ENCODE measurements at regions not wholly inside any gene's neighbourhood (a gene's known extent, or its start where the extent isn't known, plus 50 kb on each side); places are given as distances from the start of the nearest gene placed in this dataset.
"Not testable (repeated sequence)": the region's sequence is repeated elsewhere in the genome, so short reads cannot be mapped to it uniquely, and the experiment has no call there.

- no peak overlapping the region for H3K4me3 ChIP-seq (ENCODE audit: control extremely low read depth in 1 of 5, extremely low read depth in 1 of 5, insufficient read depth in 1 of 5, low read depth in 2 of 5, low read length in 4 of 5)
- H3K27me3 ChIP-seq (replicated peaks in 1 of 4; ENCODE audit: control extremely low read depth in 1 of 4, control insufficient read depth in 3 of 4, insufficient read depth in 4 of 4, low read length in 3 of 4) = no peaks in the 10 kb centered on the region
- 100% methylated on average over 1 of the region's 5 CpGs for WGBS (ENCODE audit: insufficient coverage)
- H3K79me2 ChIP-seq (ENCODE audit: control insufficient read depth, insufficient read depth, low read length) = no peaks in the 10 kb centered on the region
- no peak overlapping the region for H3K27ac ChIP-seq (ENCODE audit: low read length in 2 of 2)
- H2AFZ ChIP-seq (ENCODE audit: insufficient read depth, low read depth, low read length, poor library complexity, severe bottlenecking) = no peak overlapping the region
- no peaks in the 10 kb centered on the region for H4K20me1 ChIP-seq (ENCODE audit: control insufficient read depth, insufficient read depth, low read length, poor library complexity, severe bottlenecking)
- ChIA-PET POLR2A (no interaction called here), CTCF (no interaction called here)
- no peak overlapping the region for H3K4me2 ChIP-seq (replicated peaks; ENCODE audit: low read depth, low read length, poor library complexity, severe bottlenecking)
- intact Hi-C loops (cut with micrococcal nuclease) = no loop called here
- H3K4me1 ChIP-seq (ENCODE audit: control insufficient read depth in 2 of 2, insufficient read depth in 2 of 2, low read length in 2 of 2) = no peaks in the 10 kb centered on the region
- no peak overlapping the region for H3K9ac ChIP-seq (ENCODE audit: low read length)
- TF ChIP-seq CTCF (IDR thresholded peaks at IDR 0.05) = no peak
- ATAC-seq (ENCODE audit: low read depth) (no peak), DNase-seq (no peak)
- peaks cover 0 to 4% (median 0%) of the 10 kb centered on the region in 3 donors for H3K9me3 ChIP-seq (ENCODE audit: control extremely low read depth in 1 of 3, control insufficient read depth in 2 of 3, insufficient read depth in 1 of 3, low read length in 2 of 3)
- no peak overlapping the region for H3K27ac Mint-ChIP-seq
- no peaks in the 10 kb centered on the region for H3K9me3 Mint-ChIP-seq (ENCODE audit: insufficient read depth)
- H3K27me3 Mint-ChIP-seq = no peaks in the 10 kb centered on the region
- no peaks in the 10 kb centered on the region for H3K36me3 ChIP-seq (replicated peaks in 1 of 2; ENCODE audit: control extremely low read depth in 1 of 2, control insufficient read depth in 1 of 2, extremely low read depth in 1 of 2, insufficient read depth in 2 of 2, low read length in 1 of 2)
- no peaks in the 10 kb centered on the region for H3K4me1 Mint-ChIP-seq
- H3K4me3 Mint-ChIP-seq = no peak overlapping the region
These were observed 505.2 kb upstream of the SYNCRIP start for GRCh38 chr6:86147859-86148258.

GRCh38 chr6:86147311-86147710 lies 504.6 kb upstream of the SYNCRIP start:
- DNase-seq (no peak), ATAC-seq (ENCODE audit: low read depth) (no peak)
- Histone ChIP-seq H2AFZ (ENCODE audit: insufficient read depth, low read depth, low read length, poor library complexity, severe bottlenecking) (no peak overlapping the region), H3K4me2 (replicated peaks; ENCODE audit: low read depth, low read length, poor library complexity, severe bottlenecking) (no peak overlapping the region), H3K79me2 (ENCODE audit: control insufficient read depth, insufficient read depth, low read length) (no peaks in the 10 kb centered on the region), H3K27ac (ENCODE audit: low read length in 2 of 2) (no peak overlapping the region), H3K4me1 (ENCODE audit: control insufficient read depth in 2 of 2, insufficient read depth in 2 of 2, low read length in 2 of 2) (no peaks in the 10 kb centered on the region), H3K9ac (ENCODE audit: low read length) (no peak overlapping the region), H3K27me3 (replicated peaks in 1 of 4; ENCODE audit: control extremely low read depth in 1 of 4, control insufficient read depth in 3 of 4, insufficient read depth in 4 of 4, low read length in 3 of 4) (no peaks in the 10 kb centered on the region), H3K4me3 (ENCODE audit: control extremely low read depth in 1 of 5, extremely low read depth in 1 of 5, insufficient read depth in 1 of 5, low read depth in 2 of 5, low read length in 4 of 5) (no peak overlapping the region), H3K36me3 (replicated peaks in 1 of 2; ENCODE audit: control extremely low read depth in 1 of 2, control insufficient read depth in 1 of 2, extremely low read depth in 1 of 2, insufficient read depth in 2 of 2, low read length in 1 of 2) (no peaks in the 10 kb centered on the region), H4K20me1 (ENCODE audit: control insufficient read depth, insufficient read depth, low read length, poor library complexity, severe bottlenecking) (no peaks in the 10 kb centered on the region), H3K9me3 (ENCODE audit: control extremely low read depth in 1 of 3, control insufficient read depth in 2 of 3, insufficient read depth in 1 of 3, low read length in 2 of 3) (peaks cover 0 to 4% (median 0%) of the 10 kb centered on the region in 3 donors)
- WGBS (ENCODE audit: insufficient coverage) = 80% methylated on average over 1 of the region's 3 CpGs
- H3K9me3 Mint-ChIP-seq (ENCODE audit: insufficient read depth) = peaks cover 2% of the 10 kb centered on the region
- H3K4me3 Mint-ChIP-seq = no peak overlapping the region
- intact Hi-C loops (cut with micrococcal nuclease) = no loop called here
- TF ChIP-seq EZH2 (IDR thresholded peaks at IDR 0.05; ENCODE audit: borderline replicate concordance, insufficient read depth, low read depth, low read length, poor library complexity, severe bottlenecking) = no peak
- no peak overlapping the region for H3K27ac Mint-ChIP-seq
- no peaks in the 10 kb centered on the region for H3K27me3 Mint-ChIP-seq
- POLR2A ChIA-PET = no interaction called here
- CTCF ChIA-PET = no interaction called here
- no peaks in the 10 kb centered on the region for H3K4me1 Mint-ChIP-seq

GRCh38 chr6:86146751-86147150 lies 504.1 kb upstream of the SYNCRIP start:
- H3K36me3 ChIP-seq (replicated peaks in 1 of 2; ENCODE audit: control extremely low read depth in 1 of 2, control insufficient read depth in 1 of 2, extremely low read depth in 1 of 2, insufficient read depth in 2 of 2, low read length in 1 of 2); H3K27me3 Mint-ChIP-seq; H3K4me2 ChIP-seq (replicated peaks; ENCODE audit: low read depth, low read length, poor library complexity, severe bottlenecking); H3K27me3 ChIP-seq (replicated peaks in 1 of 4; ENCODE audit: control extremely low read depth in 1 of 4, control insufficient read depth in 3 of 4, insufficient read depth in 4 of 4, low read length in 3 of 4); H3K4me1 ChIP-seq (ENCODE audit: control insufficient read depth in 2 of 2, insufficient read depth in 2 of 2, low read length in 2 of 2); H4K20me1 ChIP-seq (ENCODE audit: control insufficient read depth, insufficient read depth, low read length, poor library complexity, severe bottlenecking); H3K9me3 Mint-ChIP-seq (ENCODE audit: insufficient read depth); DNase-seq; H3K27ac Mint-ChIP-seq; H3K9me3 ChIP-seq (ENCODE audit: control extremely low read depth in 1 of 3, control insufficient read depth in 2 of 3, insufficient read depth in 1 of 3, low read length in 2 of 3); CTCF ChIA-PET; ATAC-seq (ENCODE audit: low read depth); POLR2A ChIA-PET; H3K4me1 Mint-ChIP-seq; intact Hi-C loops (cut with micrococcal nuclease); H3K79me2 ChIP-seq (ENCODE audit: control insufficient read depth, insufficient read depth, low read length); H3K27ac ChIP-seq (ENCODE audit: low read length in 2 of 2); H3K4me3 Mint-ChIP-seq; H3K4me3 ChIP-seq (ENCODE audit: control extremely low read depth in 1 of 5, extremely low read depth in 1 of 5, insufficient read depth in 1 of 5, low read depth in 2 of 5, low read length in 4 of 5); H3K9ac ChIP-seq (ENCODE audit: low read length); H2AFZ ChIP-seq (ENCODE audit: insufficient read depth, low read depth, low read length, poor library complexity, severe bottlenecking): not testable (repeated sequence)
- WGBS (ENCODE audit: insufficient coverage) = 62% methylated on average over 3 of the region's 3 CpGs
